SK-N-SH treated with all-trans-retinoic acid at 6 μM for 48 hours (cell line): ENCODE measurements at regions not wholly inside any gene's neighbourhood (a gene's known extent, or its start where the extent isn't known, plus 50 kb on each side); places are given as distances from the start of the nearest gene placed in this dataset.
"Not testable (repeated sequence)": the region's sequence is repeated elsewhere in the genome, so short reads cannot be mapped to it uniquely, and the experiment has no call there.

ENCODE experiments used
- ATAC-seq: fragments of 200-7000 bp; cut with Tn5 transposase; 3 replicates; pipeline ENCODE4 v1.9.1; 2020; ENCODE audit warnings: mild to moderate bottlenecking, moderate library complexity
- ARNTL ChIP-seq: fragments of 450-650 bp; formaldehyde crosslinking; IDR thresholded peaks from 2 replicates; pipeline ENCODE4 v1.5.0; 2020; ENCODE audit warnings: low read depth, mild to moderate bottlenecking, moderate library complexity, borderline replicate concordance
- BACH2 ChIP-seq: fragments of 250-450 bp; sonication (Bioruptor Pico); IDR thresholded peaks from 2 replicates; pipeline ENCODE4 v1.9.0; 2021; ENCODE audit warnings: mild to moderate bottlenecking, borderline replicate concordance
- CREB5 ChIP-seq: fragments of 250-450 bp; sonication (Bioruptor Pico); IDR thresholded peaks from 2 replicates; pipeline ENCODE4 v1.5.1; 2020; ENCODE audit warnings: low read depth, mild to moderate bottlenecking, moderate library complexity
- CSRNP3 ChIP-seq: fragments of 250-450 bp; sonication (Bioruptor Pico); IDR thresholded peaks from 2 replicates; pipeline ENCODE4 v1.5.1; 2021; ENCODE audit warnings: mild to moderate bottlenecking, moderate library complexity
- ESRRG ChIP-seq: fragments of 250-450 bp; sonication (Bioruptor Pico); IDR thresholded peaks from 2 replicates; pipeline ENCODE4 v1.6.1; 2021; ENCODE audit warnings: mild to moderate bottlenecking
- GLIS3 ChIP-seq: fragments of 250-450 bp; sonication (Bioruptor Pico); IDR thresholded peaks from 2 replicates; pipeline ENCODE4 v1.5.0; 2020; ENCODE audit warnings: mild to moderate bottlenecking, moderate library complexity
- ISL1 ChIP-seq: fragments of 250-450 bp; sonication (Bioruptor Pico); IDR thresholded peaks from 2 replicates; pipeline ENCODE4 v2.1.2; 2022; ENCODE audit warnings: mild to moderate bottlenecking, moderate library complexity
- PATZ1 ChIP-seq: fragments of 250-450 bp; sonication (Bioruptor Pico); IDR thresholded peaks from 2 replicates; pipeline ENCODE4 v1.8.0; 2020; ENCODE audit warnings: mild to moderate bottlenecking, moderate library complexity, borderline replicate concordance
- POU6F1 ChIP-seq: fragments of 250-450 bp; sonication (Bioruptor Pico); IDR thresholded peaks from 2 replicates; pipeline ENCODE4 v1.8.0; 2021; ENCODE audit warnings: low read depth, mild to moderate bottlenecking, moderate library complexity, borderline replicate concordance
- PPARA ChIP-seq: fragments of 250-450 bp; sonication (Bioruptor Pico); IDR thresholded peaks from 2 replicates; pipeline ENCODE4 v1.5.0; 2020; ENCODE audit warnings: mild to moderate bottlenecking, borderline replicate concordance
- RARB ChIP-seq: fragments of 250-450 bp; sonication (Bioruptor Pico); IDR thresholded peaks from 2 replicates; pipeline ENCODE4 v1.8.0; 2021; ENCODE audit warnings: mild to moderate bottlenecking, moderate library complexity
- SNAI2 ChIP-seq: fragments of 250-450 bp; sonication (Bioruptor Pico); IDR thresholded peaks from 2 replicates; pipeline ENCODE4 v1.5.0; 2020; ENCODE audit warnings: mild to moderate bottlenecking, moderate library complexity
- TSHZ2 ChIP-seq: fragments of 250-450 bp; sonication (Bioruptor Pico); IDR thresholded peaks from 2 replicates; pipeline ENCODE4 v1.5.0; 2020; ENCODE audit warnings: mild to moderate bottlenecking, moderate library complexity
- ZC3H10 ChIP-seq: fragments of 250-450 bp; sonication (Bioruptor Pico); IDR thresholded peaks from 2 replicates; pipeline ENCODE4 v1.5.1; 2021; ENCODE audit warnings: mild to moderate bottlenecking, moderate library complexity
- ZFP30 ChIP-seq: fragments of 450-650 bp; formaldehyde crosslinking; IDR thresholded peaks from 2 replicates; pipeline ENCODE4 v1.5.0; 2022; ENCODE audit warnings: mild to moderate bottlenecking, moderate library complexity
- ZNF565 ChIP-seq: fragments of 450-650 bp; formaldehyde crosslinking; conservative IDR thresholded peaks from 2 replicates; pipeline ENCODE4 v1.5.0; 2020; ENCODE audit warnings: low read depth, mild to moderate bottlenecking, moderate library complexity
- ZNF70 ChIP-seq: fragments of 450-650 bp; formaldehyde crosslinking; IDR thresholded peaks from 2 replicates; pipeline ENCODE4 v1.5.0; 2020; ENCODE audit warnings: mild to moderate bottlenecking, moderate library complexity
- ZNF8 ChIP-seq: fragments of 450-650 bp; formaldehyde crosslinking; IDR thresholded peaks from 2 replicates; pipeline ENCODE4 v1.5.0; 2020; ENCODE audit warnings: mild to moderate bottlenecking, moderate library complexity

GRCh38 chr4:110412354-110413065 is 63.4 kb upstream of the ENPEP start:
- no peak for TF ChIP-seq ARNTL
- TF ChIP-seq ZNF70 = no peak
- TF ChIP-seq ESRRG (CRISPR knock-in tag) = no peak
- TF ChIP-seq ZFP30 (CRISPR knock-in tag) = no peak
- no peak for TF ChIP-seq ZC3H10 (CRISPR knock-in tag)
- no peak for TF ChIP-seq BACH2 (CRISPR knock-in tag)
- no peak for TF ChIP-seq GLIS3 (CRISPR knock-in tag)
- no peak for TF ChIP-seq CREB5 (CRISPR knock-in tag)
- TF ChIP-seq CSRNP3 = no peak
- TF ChIP-seq ZNF565 (CRISPR knock-in tag) = no peak
- TF ChIP-seq SNAI2 (CRISPR knock-in tag) = no peak
- TF ChIP-seq ISL1 = no peak
- no peak for ATAC-seq

GRCh38 chr4:110411574-110412011 is 64.4 kb upstream of the ENPEP start:
- TF ChIP-seq POU6F1 (CRISPR knock-in tag) = no peak
- TF ChIP-seq CREB5 (CRISPR knock-in tag) = no peak
- TF ChIP-seq RARB (CRISPR knock-in tag) = no peak
- TF ChIP-seq PPARA (CRISPR knock-in tag) = no peak
- TF ChIP-seq ZNF8 (CRISPR knock-in tag) = no peak
- no peak for TF ChIP-seq PATZ1 (CRISPR knock-in tag)
- TF ChIP-seq GLIS3 (CRISPR knock-in tag) = no peak
- no peak for TF ChIP-seq ESRRG (CRISPR knock-in tag)
- TF ChIP-seq SNAI2 (CRISPR knock-in tag) = no peak
- no peak for TF ChIP-seq BACH2 (CRISPR knock-in tag)
- ATAC-seq = no peak; the same call in 2 of the 3 replicates

- not testable (repeated sequence) for ATAC-seq
Measured at GRCh38 chr4:110410853-110411573, 64.9 kb upstream of the ENPEP start.

GRCh38 chr4:110400086-110400485 is 75.9 kb upstream of the ENPEP start:
- ATAC-seq = no peak
- no peak for TF ChIP-seq POU6F1 (CRISPR knock-in tag)
- TF ChIP-seq BACH2 (CRISPR knock-in tag) = no peak
- no peak for TF ChIP-seq TSHZ2 (CRISPR knock-in tag)
- TF ChIP-seq CREB5 (CRISPR knock-in tag) = no peak
- TF ChIP-seq PATZ1 (CRISPR knock-in tag) = no peak
